HG03175 (cell line): ENCODE measurements at regions not wholly inside any gene's neighbourhood (a gene's known extent, or its start where the extent isn't known, plus 50 kb on each side); places are given as distances from the start of the nearest gene placed in this dataset.

ENCODE experiments used
- ATAC-seq: cut with Tn5 transposase; IDR thresholded peaks from one replicate; pipeline ENCODE4 v1.9.1; 2021; ENCODE audit warnings: mild to moderate bottlenecking, moderate library complexity; ENCODE audit not compliant: unreplicated experiment

- no peak for ATAC-seq
Observed at GRCh38 chrX:149992918-149993317, 54.6 kb upstream of the EOLA2 start.

GRCh38 chrX:149993989-149994388 is 55.7 kb upstream of the EOLA2 start:
- no peak for ATAC-seq

- ATAC-seq: no peak
Observed at GRCh38 chrX:149996515-149996914, 58.2 kb upstream of the EOLA2 start.

GRCh38 chrX:150005027-150005426 is 66.7 kb upstream of the EOLA2 start:
- ATAC-seq: no peak

- no peak for ATAC-seq
Observed at GRCh38 chrX:150007356-150007755, 69.1 kb upstream of the EOLA2 start.

GRCh38 chrX:150012647-150013381 is 74.5 kb upstream of the EOLA2 start:
- ATAC-seq: no peak

GRCh38 chrX:150014525-150014924 is 76.2 kb upstream of the EOLA2 start:
- ATAC-seq: no peak

- ATAC-seq: no peak
Observed at GRCh38 chrX:150017868-150018267, 79.6 kb upstream of the EOLA2 start.

GRCh38 chrX:150018931-150019361 is 80.7 kb upstream of the EOLA2 start:
- ATAC-seq: no peak

- no peak for ATAC-seq
Observed at GRCh38 chrX:150028692-150029091, 90.4 kb upstream of the EOLA2 start.

- ATAC-seq: no peak
Observed at GRCh38 chrX:150032742-150033141, 94.5 kb upstream of the EOLA2 start.

- ATAC-seq: no peak
Observed at GRCh38 chrX:150034788-150035187, 96.5 kb upstream of the EOLA2 start.

- ATAC-seq: no peak
Observed at GRCh38 chrX:150035531-150035930, 97.2 kb upstream of the EOLA2 start.

- ATAC-seq: no peak
Observed at GRCh38 chrX:150036181-150036580, 97.9 kb upstream of the EOLA2 start.

- ATAC-seq: no peak
Observed at GRCh38 chrX:150036641-150037040, 98.3 kb upstream of the EOLA2 start.

- no peak for ATAC-seq
Observed at GRCh38 chrX:150037041-150037440, 98.8 kb upstream of the EOLA2 start.

- no peak for ATAC-seq
Observed at GRCh38 chrX:150038315-150038714, 100.0 kb upstream of the EOLA2 start.

- ATAC-seq: no peak
Observed at GRCh38 chrX:150038986-150039599, 100.8 kb upstream of the EOLA2 start.

- ATAC-seq: no peak
Observed at GRCh38 chrX:150041208-150041607, 102.9 kb upstream of the EOLA2 start.

GRCh38 chrX:150044556-150044955 is 106.3 kb upstream of the EOLA2 start:
- ATAC-seq: no peak

GRCh38 chrX:150047818-150048217 is 109.5 kb upstream of the EOLA2 start:
- no peak for ATAC-seq

- ATAC-seq: no peak
Observed at GRCh38 chrX:150049647-150050046, 111.4 kb upstream of the EOLA2 start.

GRCh38 chrX:150050387-150050786 is 112.1 kb upstream of the EOLA2 start:
- no peak for ATAC-seq
